ENCODE measurements at regions not wholly inside any gene's neighbourhood (a gene's known extent, or its start where the extent isn't known, plus 50 kb on each side); places are given as distances from the start of the nearest gene placed in this dataset.

DNA sequence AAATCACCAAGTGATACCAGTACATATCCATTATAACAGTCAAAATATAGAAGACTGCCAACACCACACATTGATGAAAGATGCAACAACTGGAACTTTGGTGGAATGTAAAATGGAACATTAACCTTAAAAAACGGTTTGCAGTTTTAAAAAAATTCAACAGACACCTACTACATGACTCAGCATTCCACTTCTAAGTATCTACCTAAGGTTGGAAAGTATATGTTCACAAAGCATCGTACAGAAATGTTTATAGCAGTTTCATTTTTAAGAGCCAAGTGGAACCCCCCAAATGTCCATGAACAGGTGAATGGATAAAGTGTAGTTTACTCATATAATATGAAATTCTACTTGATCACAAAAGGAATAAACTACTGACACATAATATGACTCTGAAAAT lies 314.7 kb upstream of the ARRDC4 start:
- BruUV-seq (replicated peaks), result no TSS peak

DNA sequence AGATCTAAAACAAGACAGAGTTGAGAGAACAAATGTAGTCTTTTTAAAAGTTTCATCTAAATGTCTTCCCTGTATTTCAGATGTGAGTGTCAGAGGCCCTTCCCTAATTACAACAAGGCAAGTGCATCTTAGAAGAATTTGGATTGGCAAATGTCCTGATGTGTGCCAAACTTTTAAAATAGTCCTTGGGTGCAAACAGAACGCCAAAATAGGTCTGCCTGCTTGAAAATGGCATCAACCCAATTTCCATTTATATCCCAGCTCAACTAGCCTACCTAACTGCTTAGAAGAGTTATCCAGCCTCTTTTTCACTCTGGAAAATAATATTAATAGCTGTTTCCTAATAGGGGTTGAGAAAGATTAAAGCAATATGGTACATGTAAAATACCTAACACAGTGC lies 311.8 kb upstream of the ARRDC4 start:
- Mint-ChIP-seq H3K36me3 (ENCODE audit: insufficient read depth, unreplicated experiment) (no peaks in the 10 kb centered on the region), H3K27ac (ENCODE audit: unreplicated experiment) (no peak overlapping the region), H3K27me3 (ENCODE audit: unreplicated experiment) (no peaks in the 10 kb centered on the region), H3K4me3 (ENCODE audit: low read depth, unreplicated experiment) (no peak overlapping the region), H3K9me3 (ENCODE audit: low read depth, unreplicated experiment) (peaks cover 5% of the 10 kb centered on the region), H3K4me1 (ENCODE audit: low read depth, unreplicated experiment) (no peaks in the 10 kb centered on the region)
- CTCF ChIA-PET, result no interaction called here
- no peak for DNase-seq
- TF ChIP-seq, protein P1, sequence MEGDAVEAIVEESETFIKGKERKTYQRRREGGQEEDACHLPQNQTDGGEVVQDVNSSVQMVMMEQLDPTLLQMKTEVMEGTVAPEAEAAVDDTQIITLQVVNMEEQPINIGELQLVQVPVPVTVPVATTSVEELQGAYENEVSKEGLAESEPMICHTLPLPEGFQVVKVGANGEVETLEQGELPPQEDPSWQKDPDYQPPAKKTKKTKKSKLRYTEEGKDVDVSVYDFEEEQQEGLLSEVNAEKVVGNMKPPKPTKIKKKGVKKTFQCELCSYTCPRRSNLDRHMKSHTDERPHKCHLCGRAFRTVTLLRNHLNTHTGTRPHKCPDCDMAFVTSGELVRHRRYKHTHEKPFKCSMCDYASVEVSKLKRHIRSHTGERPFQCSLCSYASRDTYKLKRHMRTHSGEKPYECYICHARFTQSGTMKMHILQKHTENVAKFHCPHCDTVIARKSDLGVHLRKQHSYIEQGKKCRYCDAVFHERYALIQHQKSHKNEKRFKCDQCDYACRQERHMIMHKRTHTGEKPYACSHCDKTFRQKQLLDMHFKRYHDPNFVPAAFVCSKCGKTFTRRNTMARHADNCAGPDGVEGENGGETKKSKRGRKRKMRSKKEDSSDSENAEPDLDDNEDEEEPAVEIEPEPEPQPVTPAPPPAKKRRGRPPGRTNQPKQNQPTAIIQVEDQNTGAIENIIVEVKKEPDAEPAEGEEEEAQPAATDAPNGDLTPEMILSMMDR (IDR thresholded peaks at IDR 0.05; ENCODE audit: unreplicated experiment), result no peak
- BruUV-seq (replicated peaks), result no TSS peak
- intact Hi-C loops (cut with micrococcal nuclease; ENCODE audit: unreplicated experiment), result no loop called here

More for the DNA sequence above, 314.7 kb upstream of the ARRDC4 start:
- intact Hi-C loops (cut with micrococcal nuclease; ENCODE audit: unreplicated experiment), result no loop called here
- CTCF ChIA-PET, result no interaction called here
- Mint-ChIP-seq H3K36me3 (ENCODE audit: insufficient read depth, unreplicated experiment) (no peaks in the 10 kb centered on the region), H3K4me3 (ENCODE audit: low read depth, unreplicated experiment) (no peak overlapping the region), H3K27ac (ENCODE audit: unreplicated experiment) (no peak overlapping the region), H3K4me1 (ENCODE audit: low read depth, unreplicated experiment) (no peaks in the 10 kb centered on the region), H3K9me3 (ENCODE audit: low read depth, unreplicated experiment) (peaks cover 5% of the 10 kb centered on the region), H3K27me3 (ENCODE audit: unreplicated experiment) (no peaks in the 10 kb centered on the region)
- TF ChIP-seq, protein P1 (IDR thresholded peaks at IDR 0.05; ENCODE audit: unreplicated experiment), result no peak
- DNase-seq, result no peak

DNA sequence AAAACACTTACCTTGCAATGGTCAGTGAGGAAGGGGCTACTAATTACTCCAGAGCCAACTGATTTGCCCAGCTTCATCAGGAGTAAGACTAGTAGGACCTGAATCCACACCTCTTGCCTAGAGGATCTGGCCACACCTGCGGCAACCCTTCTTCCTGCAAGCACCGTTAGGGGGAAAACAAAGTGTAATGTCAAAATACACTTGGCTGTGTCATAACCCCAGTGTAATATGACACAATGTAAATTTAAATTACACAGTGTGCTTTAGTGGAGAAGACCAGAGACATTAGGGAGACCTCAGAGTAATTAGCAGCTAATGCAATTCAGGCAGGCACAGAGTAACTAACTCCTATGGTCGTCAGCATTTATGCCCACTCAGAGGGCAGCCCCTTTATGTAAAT lies 308.5 kb upstream of the ARRDC4 start:
- no peak overlapping the region for H3K4me3 Mint-ChIP-seq (ENCODE audit: low read depth, unreplicated experiment)
- no peak for DNase-seq
- TF ChIP-seq, protein P1 (IDR thresholded peaks at IDR 0.05; ENCODE audit: unreplicated experiment), result no peak
- H3K4me1 Mint-ChIP-seq (ENCODE audit: low read depth, unreplicated experiment), result no peaks in the 10 kb centered on the region
- H3K27ac Mint-ChIP-seq (ENCODE audit: unreplicated experiment), result no peak overlapping the region
- H3K9me3 Mint-ChIP-seq (ENCODE audit: low read depth, unreplicated experiment), result peaks cover 5% of the 10 kb centered on the region
- CTCF ChIA-PET, result no interaction called here
- no TSS peak for BruUV-seq (replicated peaks)
- H3K27me3 Mint-ChIP-seq (ENCODE audit: unreplicated experiment), result no peaks in the 10 kb centered on the region
- intact Hi-C loops (cut with micrococcal nuclease; ENCODE audit: unreplicated experiment), result no loop called here
- H3K36me3 Mint-ChIP-seq (ENCODE audit: insufficient read depth, unreplicated experiment), result no peaks in the 10 kb centered on the region

DNA sequence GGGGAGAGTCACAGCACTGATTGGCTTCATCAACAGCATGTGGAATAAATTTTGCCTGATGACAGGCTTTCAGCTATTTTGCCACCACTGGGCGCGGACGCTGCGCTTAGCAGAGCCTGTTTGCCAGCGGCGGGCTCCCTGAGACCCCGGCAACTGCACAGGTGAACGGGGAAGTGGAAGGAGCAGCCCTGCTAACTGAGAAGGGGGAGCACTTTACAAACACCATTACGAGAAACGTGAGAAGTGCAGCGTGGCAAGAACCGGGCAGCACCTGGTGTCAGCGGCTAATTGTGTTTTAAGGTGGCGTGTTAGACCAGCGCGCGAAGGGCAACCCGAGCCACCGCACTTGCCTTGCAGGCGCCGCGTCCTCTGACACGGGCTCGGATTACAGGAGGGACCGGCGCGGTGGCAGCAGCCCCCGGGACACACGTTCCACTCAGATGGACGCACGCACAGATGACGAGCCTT lies 307.8 kb upstream of the ARRDC4 start:
- no peaks in the 10 kb centered on the region for H3K36me3 Mint-ChIP-seq (ENCODE audit: insufficient read depth, unreplicated experiment)
- H3K9me3 Mint-ChIP-seq (ENCODE audit: low read depth, unreplicated experiment), result peaks cover 5% of the 10 kb centered on the region
- intact Hi-C loops (cut with micrococcal nuclease; ENCODE audit: unreplicated experiment), result no loop called here
- H3K27ac Mint-ChIP-seq (ENCODE audit: unreplicated experiment), result no peak overlapping the region
- H3K27me3 Mint-ChIP-seq (ENCODE audit: unreplicated experiment), result no peaks in the 10 kb centered on the region
- H3K4me1 Mint-ChIP-seq (ENCODE audit: low read depth, unreplicated experiment), result no peaks in the 10 kb centered on the region
- TF ChIP-seq, protein P1 (IDR thresholded peaks at IDR 0.05; ENCODE audit: unreplicated experiment), result no peak
- no TSS peak for BruUV-seq (replicated peaks)
- CTCF ChIA-PET, result no interaction called here
- H3K4me3 Mint-ChIP-seq (ENCODE audit: low read depth, unreplicated experiment), result no peak overlapping the region
- no peak for DNase-seq

All from Calu3 (cell line).